OCI-LY7 (cell line): ENCODE measurements at regions not wholly inside any gene's neighbourhood (a gene's known extent, or its start where the extent isn't known, plus 50 kb on each side); places are given as distances from the start of the nearest gene placed in this dataset.

Experiments used
- BruUV-seq: library from RNA; stranded (reverse); fragments of 400-500 nt; replicated peaks from 2 replicates; lab custom pipeline; 2021; lab: Mats Ljungman, UMichigan
- CTCF ChIA-PET: fragments of 300-600 bp; sonication (Branson Sonifier 250); formaldehyde crosslinking; loops from one replicate; lab custom pipeline; 2022; ENCODE audit warnings: antibody characterized with exemption; ENCODE audit not compliant: unreplicated experiment; lab: Charles Lee
- POLR2A ChIA-PET: fragments of 300-600 bp; sonication (Branson Sonifier 250); formaldehyde crosslinking; loops from one replicate; lab custom pipeline; 2022; ENCODE audit warnings: antibody characterized with exemption; lab: Charles Lee
- DNase-seq: peaks from one replicate; pipeline ENCODE4 v3.0.0-alpha.2; 2015; ENCODE audit warnings: low spot score
- H2AFZ ChIP-seq: fragments of 200-600 bp; sonication (generic), shearing (Covaris generic); 2 replicates; pipeline ENCODE4 v1.6.1; 2014; ENCODE audit warnings: mild to moderate bottlenecking, antibody characterized with exemption, low read length, moderate library complexity
- H3K27ac ChIP-seq: fragments of 200-600 bp; sonication (generic); 2 replicates; pipeline ENCODE4 v1.5.1; 2014; ENCODE audit warnings: mixed run types, low read depth, mild to moderate bottlenecking, moderate library complexity, low read length, inconsistent platforms; ENCODE audit not compliant: poor library complexity, severe bottlenecking
- H3K36me3 ChIP-seq: fragments of 200-600 bp; sonication (generic); 2 replicates; pipeline ENCODE4 v1.6.1; 2014; ENCODE audit warnings: mild to moderate bottlenecking, antibody characterized with exemption, low read length, moderate library complexity, mixed read lengths; ENCODE audit not compliant: insufficient read depth
- H3K4me1 ChIP-seq: fragments of 200-600 bp; sonication (generic); 2 replicates; pipeline ENCODE4 v1.5.1; 2014; ENCODE audit warnings: mild to moderate bottlenecking, low read length; ENCODE audit not compliant: insufficient read depth, poor library complexity, severe bottlenecking
- H3K4me2 ChIP-seq: fragments of 200-600 bp; sonication (generic); 2 replicates; pipeline ENCODE4 v1.6.1; 2014; ENCODE audit warnings: mild to moderate bottlenecking, low read length
- H3K4me3 ChIP-seq: fragments of 200-600 bp; sonication (generic); 2 replicates; pipeline ENCODE4 v1.5.1; 2014; ENCODE audit warnings: mild to moderate bottlenecking, low read depth, low read length; ENCODE audit not compliant: poor library complexity, severe bottlenecking
- H3K79me2 ChIP-seq: fragments of 200-600 bp; sonication (generic); 2 replicates; pipeline ENCODE4 v1.6.1; 2016; ENCODE audit warnings: low read depth, mild to moderate bottlenecking, low read length, moderate library complexity, mixed read lengths; ENCODE audit not compliant: insufficient read depth
- H3K9me2 ChIP-seq: fragments of 200-600 bp; sonication (generic); 2 replicates; pipeline ENCODE4 v1.6.1; 2016; ENCODE audit warnings: mild to moderate bottlenecking, low read length, mixed read lengths; ENCODE audit not compliant: insufficient read depth
- H3K9me3 ChIP-seq: fragments of 200-600 bp; sonication (generic); 2 replicates; pipeline ENCODE4 v1.6.1; 2014; ENCODE audit warnings: mild to moderate bottlenecking, mixed run types, low read length, mixed read lengths
- H4K20me1 ChIP-seq: fragments of 200-600 bp; sonication (generic); 2 replicates; pipeline ENCODE4 v1.6.1; 2014; ENCODE audit warnings: mild to moderate bottlenecking, antibody characterized with exemption, low read length, moderate library complexity, mixed read lengths; ENCODE audit not compliant: insufficient read depth
- EZH2phosphoT487 ChIP-seq: fragments of 200-600 bp; sonication (generic); IDR thresholded peaks from 2 replicates; pipeline ENCODE4 v1.6.1; 2018; ENCODE audit warnings: low read depth, borderline replicate concordance, mild to moderate bottlenecking, mixed run types, antibody characterized with exemption, low read length, moderate library complexity, mixed read lengths
- intact Hi-C: fragments of 100-400 bp; cut with micrococcal nuclease; formaldehyde crosslinking; loops from one replicate; pipeline ENCODE4 v1.10.0; 2022; ENCODE audit not compliant: unreplicated experiment
- TF ChIP-seq, protein P1 (sequence below): fragments of 200-600 bp; sonication (generic); conservative IDR thresholded peaks from 2 replicates; pipeline ENCODE4 v1.5.1; 2014; ENCODE audit warnings: mild to moderate bottlenecking, antibody characterized with exemption, low read length, moderate library complexity, mixed read lengths

DNA sequence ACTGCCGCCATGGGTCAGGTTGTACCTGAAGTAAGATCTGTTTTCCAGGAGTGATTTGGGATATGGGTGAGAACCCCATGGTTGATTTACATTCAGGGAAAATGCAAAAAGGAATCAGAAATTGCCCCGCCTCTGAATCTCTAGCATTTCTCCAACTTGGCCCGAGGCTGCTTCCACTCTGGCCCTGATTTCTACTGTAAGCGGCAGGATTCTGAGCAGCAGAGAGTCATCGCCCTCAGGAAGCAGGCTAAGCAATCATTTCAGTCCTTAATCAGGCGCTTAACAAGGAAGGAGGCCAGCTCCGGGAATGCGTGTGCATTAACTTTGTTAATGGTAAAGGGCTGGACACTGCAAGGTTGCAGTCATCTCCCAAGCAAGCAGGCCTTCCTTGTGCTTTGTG lies 88.5 kb upstream of the DHX15 start:
- ChIA-PET POLR2A (no interaction called here), CTCF (no interaction called here)
- H3K4me2 ChIP-seq: no peak overlapping the region
- DNase-seq: no peak
- no peaks in the 10 kb centered on the region for H3K4me1 ChIP-seq
- intact Hi-C loops: no loop called here
- no peaks in the 10 kb centered on the region for H3K9me2 ChIP-seq
- no peaks in the 10 kb centered on the region for H3K9me3 ChIP-seq
- H2AFZ ChIP-seq: no peak overlapping the region
- no peaks in the 10 kb centered on the region for H3K79me2 ChIP-seq
- no peaks in the 10 kb centered on the region for H3K36me3 ChIP-seq
- no TSS peak for BruUV-seq
- TF ChIP-seq EZH2phosphoT487: no peak
- no peak overlapping the region for H3K4me3 ChIP-seq
- no peaks in the 10 kb centered on the region for H4K20me1 ChIP-seq
- no peak overlapping the region for H3K27ac ChIP-seq

DNA sequence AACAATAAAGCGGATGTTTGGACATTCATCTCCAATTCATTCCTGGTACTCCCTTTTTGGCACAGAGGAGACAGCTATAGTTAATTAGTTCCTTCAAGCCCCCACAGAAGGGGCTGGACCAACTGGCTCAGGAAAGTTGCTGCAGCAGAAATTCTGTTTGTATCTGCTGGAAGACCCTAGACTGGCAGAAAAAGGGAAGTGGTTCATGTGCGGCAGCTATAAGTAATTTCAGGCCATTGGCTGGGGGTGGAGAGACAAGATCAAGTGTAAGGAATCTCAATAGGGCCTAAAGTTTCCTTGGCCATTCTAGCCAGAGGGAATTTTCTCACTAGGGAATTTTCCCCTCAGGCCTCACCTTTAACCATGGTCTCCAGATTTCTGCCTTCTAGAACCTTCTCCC lies 89.9 kb upstream of the DHX15 start:
- Histone ChIP-seq H2AFZ (no peak overlapping the region), H3K79me2 (no peaks in the 10 kb centered on the region), H3K9me3 (no peaks in the 10 kb centered on the region), H3K4me2 (no peak overlapping the region), H3K9me2 (no peaks in the 10 kb centered on the region), H3K4me1 (no peaks in the 10 kb centered on the region), H4K20me1 (no peaks in the 10 kb centered on the region), H3K27ac (no peak overlapping the region), H3K4me3 (no peak overlapping the region), H3K36me3 (no peaks in the 10 kb centered on the region)
- CTCF ChIA-PET: no interaction called here
- no peak for DNase-seq
- BruUV-seq: no TSS peak
- TF ChIP-seq EZH2phosphoT487: no peak
- TF ChIP-seq, protein P1, sequence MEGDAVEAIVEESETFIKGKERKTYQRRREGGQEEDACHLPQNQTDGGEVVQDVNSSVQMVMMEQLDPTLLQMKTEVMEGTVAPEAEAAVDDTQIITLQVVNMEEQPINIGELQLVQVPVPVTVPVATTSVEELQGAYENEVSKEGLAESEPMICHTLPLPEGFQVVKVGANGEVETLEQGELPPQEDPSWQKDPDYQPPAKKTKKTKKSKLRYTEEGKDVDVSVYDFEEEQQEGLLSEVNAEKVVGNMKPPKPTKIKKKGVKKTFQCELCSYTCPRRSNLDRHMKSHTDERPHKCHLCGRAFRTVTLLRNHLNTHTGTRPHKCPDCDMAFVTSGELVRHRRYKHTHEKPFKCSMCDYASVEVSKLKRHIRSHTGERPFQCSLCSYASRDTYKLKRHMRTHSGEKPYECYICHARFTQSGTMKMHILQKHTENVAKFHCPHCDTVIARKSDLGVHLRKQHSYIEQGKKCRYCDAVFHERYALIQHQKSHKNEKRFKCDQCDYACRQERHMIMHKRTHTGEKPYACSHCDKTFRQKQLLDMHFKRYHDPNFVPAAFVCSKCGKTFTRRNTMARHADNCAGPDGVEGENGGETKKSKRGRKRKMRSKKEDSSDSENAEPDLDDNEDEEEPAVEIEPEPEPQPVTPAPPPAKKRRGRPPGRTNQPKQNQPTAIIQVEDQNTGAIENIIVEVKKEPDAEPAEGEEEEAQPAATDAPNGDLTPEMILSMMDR: no peak
- intact Hi-C loops: no loop called here
- POLR2A ChIA-PET: interaction anchor here (0.7 kb wide), 1 partner anchor 55 kb away, joined by 3 read pairs; no protein-coding TSS in a partner anchor

DNA sequence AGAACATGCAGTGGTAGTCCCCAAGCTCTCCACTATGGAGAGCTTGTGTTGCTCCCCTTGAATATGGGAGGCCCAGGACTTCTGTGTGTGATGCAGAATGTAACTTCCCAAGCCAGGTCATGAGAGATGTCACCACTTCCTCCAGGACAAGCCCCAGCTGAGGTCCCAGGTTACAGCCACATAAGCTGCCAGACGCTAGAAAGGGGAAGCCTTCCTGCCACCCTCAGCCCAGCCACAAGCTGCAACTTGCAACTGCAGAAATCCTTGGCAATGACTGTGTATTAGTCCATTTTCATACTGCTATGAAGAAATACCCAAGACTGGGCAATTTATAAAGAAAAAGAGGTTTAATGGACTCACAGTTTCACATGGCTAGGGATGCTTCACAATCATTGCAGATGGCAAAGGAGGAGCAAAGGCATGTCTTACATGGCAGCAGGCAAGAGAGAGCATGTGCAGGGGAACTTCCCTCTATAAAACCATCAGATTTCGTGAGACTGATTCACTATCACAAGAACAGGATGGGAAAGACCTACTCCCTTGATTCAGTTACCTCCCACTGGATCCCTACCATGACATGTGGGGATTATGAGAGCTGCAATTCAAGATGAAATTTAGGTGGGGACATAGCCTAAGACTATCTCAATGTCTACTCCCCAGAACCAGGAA lies 91.5 kb upstream of the DHX15 start:
- no peaks in the 10 kb centered on the region for H3K9me3 ChIP-seq
- BruUV-seq: no TSS peak
- H3K27ac ChIP-seq: no peak overlapping the region
- H3K4me2 ChIP-seq: no peak overlapping the region
- no peaks in the 10 kb centered on the region for H4K20me1 ChIP-seq
- TF ChIP-seq, protein P1: no peak
- TF ChIP-seq EZH2phosphoT487: no peak
- H2AFZ ChIP-seq: no peak overlapping the region
- H3K9me2 ChIP-seq: no peaks in the 10 kb centered on the region
- intact Hi-C loops: no loop called here
- no peak overlapping the region for H3K4me3 ChIP-seq
- no peak for DNase-seq
- POLR2A ChIA-PET: no interaction called here
- no peaks in the 10 kb centered on the region for H3K4me1 ChIP-seq
- no peaks in the 10 kb centered on the region for H3K36me3 ChIP-seq
- CTCF ChIA-PET: no interaction called here
- no peaks in the 10 kb centered on the region for H3K79me2 ChIP-seq
